ENCODE measurements at regions not wholly inside any gene's neighbourhood (a gene's known extent, or its start where the extent isn't known, plus 50 kb on each side); places are given as distances from the start of the nearest gene placed in this dataset.

DNA sequence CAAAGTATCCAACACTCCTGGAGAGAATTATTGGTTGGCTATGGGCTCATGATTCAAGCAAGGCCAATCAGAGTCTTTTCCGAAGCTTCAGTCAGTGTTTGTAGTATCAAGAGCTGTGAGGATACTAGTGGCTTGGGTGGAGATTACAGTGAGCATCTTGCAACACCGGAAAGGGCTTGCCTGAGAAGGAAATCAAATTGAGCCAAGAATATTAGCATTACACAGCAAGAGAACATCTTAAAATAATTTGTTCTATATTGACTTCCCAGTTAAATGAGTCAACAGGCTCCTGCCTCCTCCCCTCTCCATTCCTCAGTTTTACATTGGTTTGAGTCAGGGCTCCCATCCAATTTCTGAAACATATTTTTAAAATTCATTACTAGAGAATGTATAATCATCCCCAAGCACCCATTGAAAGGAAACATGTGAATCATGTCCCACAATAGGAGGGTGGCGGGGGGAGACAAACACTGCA is 127.4 kb downstream of the ELAPOR2 start:
- TF ChIP-seq CTCF (IDR thresholded peaks at IDR 0.05 in 2 of 3, conservative IDR thresholded peaks at IDR 0.05 in 1 of 3; ENCODE audit: borderline replicate concordance in 1 of 3, insufficient read depth in 1 of 3, low read depth in 2 of 3, low read length in 2 of 3) (no peak), EZH2phosphoT487 (IDR thresholded peaks at IDR 0.05; ENCODE audit: borderline replicate concordance) (no peak), POLR2A (IDR thresholded peaks at IDR 0.05; ENCODE audit: borderline replicate concordance, extremely low read depth, insufficient read depth, insufficient read length) (no peak), POLR2AphosphoS5 (IDR thresholded peaks at IDR 0.05; ENCODE audit: low read depth, low read length) (no peak), MAX (IDR thresholded peaks at IDR 0.05) (no peak), ZFX (IDR thresholded peaks at IDR 0.05) (no peak)
- TF ChIP-seq, protein P1, sequence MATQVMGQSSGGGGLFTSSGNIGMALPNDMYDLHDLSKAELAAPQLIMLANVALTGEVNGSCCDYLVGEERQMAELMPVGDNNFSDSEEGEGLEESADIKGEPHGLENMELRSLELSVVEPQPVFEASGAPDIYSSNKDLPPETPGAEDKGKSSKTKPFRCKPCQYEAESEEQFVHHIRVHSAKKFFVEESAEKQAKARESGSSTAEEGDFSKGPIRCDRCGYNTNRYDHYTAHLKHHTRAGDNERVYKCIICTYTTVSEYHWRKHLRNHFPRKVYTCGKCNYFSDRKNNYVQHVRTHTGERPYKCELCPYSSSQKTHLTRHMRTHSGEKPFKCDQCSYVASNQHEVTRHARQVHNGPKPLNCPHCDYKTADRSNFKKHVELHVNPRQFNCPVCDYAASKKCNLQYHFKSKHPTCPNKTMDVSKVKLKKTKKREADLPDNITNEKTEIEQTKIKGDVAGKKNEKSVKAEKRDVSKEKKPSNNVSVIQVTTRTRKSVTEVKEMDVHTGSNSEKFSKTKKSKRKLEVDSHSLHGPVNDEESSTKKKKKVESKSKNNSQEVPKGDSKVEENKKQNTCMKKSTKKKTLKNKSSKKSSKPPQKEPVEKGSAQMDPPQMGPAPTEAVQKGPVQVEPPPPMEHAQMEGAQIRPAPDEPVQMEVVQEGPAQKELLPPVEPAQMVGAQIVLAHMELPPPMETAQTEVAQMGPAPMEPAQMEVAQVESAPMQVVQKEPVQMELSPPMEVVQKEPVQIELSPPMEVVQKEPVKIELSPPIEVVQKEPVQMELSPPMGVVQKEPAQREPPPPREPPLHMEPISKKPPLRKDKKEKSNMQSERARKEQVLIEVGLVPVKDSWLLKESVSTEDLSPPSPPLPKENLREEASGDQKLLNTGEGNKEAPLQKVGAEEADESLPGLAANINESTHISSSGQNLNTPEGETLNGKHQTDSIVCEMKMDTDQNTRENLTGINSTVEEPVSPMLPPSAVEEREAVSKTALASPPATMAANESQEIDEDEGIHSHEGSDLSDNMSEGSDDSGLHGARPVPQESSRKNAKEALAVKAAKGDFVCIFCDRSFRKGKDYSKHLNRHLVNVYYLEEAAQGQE (IDR thresholded peaks at IDR 0.05; ENCODE audit: low read depth), result no peak

Measured in HCT116 (cell line).